Hepatic stellate cell (primary cell): ENCODE measurements at regions not wholly inside any gene's neighbourhood (a gene's known extent, or its start where the extent isn't known, plus 50 kb on each side); places are given as distances from the start of the nearest gene placed in this dataset.

Experiments
- DNase-seq: peaks from one replicate; pipeline ENCODE4 v3.0.0; 2011; ENCODE audit warnings: low spot score

GRCh38 chr1:173128742-173129141 is 78.0 kb upstream of the TNFSF18 start:
- no peak for DNase-seq

DNA sequence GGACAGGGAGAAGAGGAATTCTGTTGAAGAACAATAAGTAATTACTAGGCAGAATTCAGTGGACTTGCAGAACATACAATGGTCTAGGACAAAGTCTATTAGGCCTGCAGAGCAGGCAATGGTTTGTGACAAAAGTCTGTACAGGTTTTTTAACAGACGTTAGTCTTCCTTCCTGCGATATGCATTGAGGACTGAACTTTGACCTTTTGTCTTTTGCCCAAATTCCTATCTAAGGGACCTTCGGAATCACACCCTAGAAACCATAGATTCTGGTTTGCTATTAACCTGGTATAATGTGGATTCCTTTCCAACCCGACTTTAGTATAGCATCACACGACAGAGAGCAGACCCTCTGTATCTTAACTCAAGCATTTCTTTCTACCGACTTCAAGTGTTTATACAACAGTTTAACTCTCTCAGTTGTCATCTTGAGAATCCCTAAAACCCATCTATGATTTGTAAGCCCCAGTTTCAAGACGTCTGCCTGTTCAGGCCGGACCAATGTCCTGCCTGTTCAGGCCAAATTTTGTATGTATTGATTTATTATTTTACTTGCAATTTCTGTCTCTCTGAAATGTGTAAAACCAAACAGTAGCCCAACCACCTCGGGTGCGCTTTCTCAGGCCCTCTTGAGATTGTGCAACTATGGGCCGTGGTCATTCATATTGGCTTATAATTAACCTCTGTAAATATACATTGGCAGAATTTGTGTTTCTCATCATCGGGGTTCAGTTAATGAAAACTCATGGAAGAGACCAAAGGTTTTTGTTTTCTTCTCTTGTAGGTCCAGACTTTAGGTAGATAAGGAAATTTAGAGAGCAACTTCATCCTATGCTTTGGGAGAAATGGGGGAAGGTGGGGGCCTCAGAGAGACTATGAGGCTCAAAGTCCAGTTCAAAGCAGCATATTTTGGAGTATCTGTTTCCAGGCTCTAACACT is 76.9 kb upstream of the TNFSF18 start:
- DNase-seq, result no peak

GRCh38 chr1:173126421-173126820 is 75.7 kb upstream of the TNFSF18 start:
- no peak for DNase-seq

GRCh38 chr1:173122958-173123852 is 72.5 kb upstream of the TNFSF18 start:
- DNase-seq, result peak; percentile 63

GRCh38 chr1:173122344-173122935 is 71.7 kb upstream of the TNFSF18 start:
- no peak for DNase-seq

- no peak for DNase-seq
These were observed 67.7 kb upstream of the TNFSF18 start for GRCh38 chr1:173118404-173118803.

- DNase-seq, result no peak
These were observed 67.0 kb upstream of the TNFSF18 start for GRCh38 chr1:173117761-173118160.

DNA sequence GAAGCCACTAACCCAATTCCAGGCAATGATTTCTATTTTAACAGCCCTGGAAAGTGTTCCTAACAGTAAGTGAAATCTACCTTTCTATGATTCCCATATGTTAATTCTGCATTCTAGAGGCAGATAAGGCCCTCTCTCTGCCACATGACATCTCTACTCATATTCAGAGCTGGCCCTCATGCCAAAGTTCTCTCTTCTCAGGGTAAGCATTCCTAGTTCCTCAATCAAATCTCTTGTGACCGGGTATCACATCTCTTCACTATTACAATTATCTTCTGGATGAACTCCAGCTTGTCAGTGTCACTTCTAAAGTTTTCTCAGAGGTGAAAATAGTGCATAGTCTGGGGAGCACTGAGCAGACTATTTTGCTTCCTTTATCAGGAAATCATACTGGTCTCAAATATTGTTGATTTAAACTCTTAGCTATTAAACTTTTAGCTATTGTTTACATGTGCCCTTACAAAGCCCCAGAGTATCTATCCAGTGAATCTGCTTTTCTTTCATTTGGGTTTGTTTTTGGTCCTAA is 66.4 kb upstream of the TNFSF18 start:
- DNase-seq, result no peak

GRCh38 chr1:173114346-173114745 is 63.6 kb upstream of the TNFSF18 start:
- no peak for DNase-seq

- DNase-seq, result no peak
These were observed 62.4 kb upstream of the TNFSF18 start for GRCh38 chr1:173113015-173113741.

- DNase-seq, result no peak
These were observed 61.4 kb upstream of the TNFSF18 start for GRCh38 chr1:173112129-173112528.

GRCh38 chr1:173107696-173108095 is 57.0 kb upstream of the TNFSF18 start:
- no peak for DNase-seq

DNA sequence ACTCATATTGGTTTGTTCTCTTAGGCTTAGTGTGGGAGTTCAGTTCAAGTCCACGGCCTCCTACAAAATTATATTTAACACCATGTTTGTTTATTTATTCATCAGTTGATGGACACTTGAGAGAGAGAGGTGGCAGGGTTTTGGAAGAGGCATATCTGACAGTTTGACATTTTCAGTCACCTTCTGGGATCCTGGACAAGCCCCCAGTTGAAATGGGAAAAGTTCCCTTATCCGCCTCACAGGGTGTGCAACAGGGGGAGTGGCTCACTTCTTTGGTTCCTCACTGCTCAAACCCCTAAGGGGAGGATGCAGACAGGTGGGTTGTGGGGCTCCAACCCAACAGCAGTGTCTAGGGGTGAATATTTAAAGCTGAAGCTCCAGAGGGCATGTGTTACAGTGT is 52.3 kb upstream of the TNFSF18 start:
- no peak for DNase-seq

- no peak for DNase-seq
These were observed 50.8 kb upstream of the TNFSF18 start for GRCh38 chr1:173101589-173101988.

DNA sequence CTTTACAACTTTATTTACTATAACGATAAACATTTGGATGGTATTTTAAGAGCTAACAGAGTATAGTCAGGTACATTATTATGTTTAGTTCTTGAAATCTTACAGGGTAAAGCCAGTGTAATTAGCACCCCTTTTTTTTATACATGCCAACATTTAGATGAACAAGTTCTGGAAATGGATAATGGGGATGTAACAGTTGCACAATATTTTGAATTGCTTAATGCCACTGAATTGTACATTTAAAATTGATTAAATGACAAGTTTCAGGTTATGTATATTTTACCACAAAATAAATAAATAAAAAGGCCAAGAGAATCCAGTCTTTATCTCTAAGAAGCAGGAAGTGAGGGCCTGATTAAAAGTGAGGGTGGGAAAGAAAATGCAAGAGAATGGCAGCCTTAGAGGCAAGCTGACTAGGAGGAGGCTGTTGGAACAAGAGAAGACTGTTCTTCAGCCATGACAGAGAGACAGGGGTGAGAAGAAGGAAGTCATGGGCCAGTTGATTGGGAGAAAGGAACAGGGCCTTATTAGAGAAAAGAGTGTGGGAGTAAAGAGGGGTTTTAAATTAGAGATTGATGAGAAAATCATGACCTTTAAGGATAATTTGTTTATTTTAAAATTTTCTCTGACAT is 49.9 kb upstream of the TNFSF18 start:
- DNase-seq, result no peak
